WTC11 (cell line): ENCODE measurements at regions not wholly inside any gene's neighbourhood (a gene's known extent, or its start where the extent isn't known, plus 50 kb on each side); places are given as distances from the start of the nearest gene placed in this dataset.

ENCODE experiments used
- MXD4 ChIP-seq: fragments of 250-450 bp; sonication (Bioruptor Pico); IDR thresholded peaks from 2 replicates; pipeline ENCODE4 v1.8.0; 2021; ENCODE audit warnings: mild to moderate bottlenecking, moderate library complexity, borderline replicate concordance
- ZNF263 ChIP-seq: sonication (generic); formaldehyde crosslinking; IDR thresholded peaks from 2 replicates; pipeline ENCODE4 v1.8.1; 2022; ENCODE audit warnings: low read depth, mild to moderate bottlenecking, moderate library complexity, missing genetic modification reagents
- TF ChIP-seq, protein P1 (sequence below): fragments of 200-600 bp; IDR thresholded peaks from 2 replicates; pipeline ENCODE4 v1.8.0; 2022; ENCODE audit warnings: antibody characterized with exemption
- TF ChIP-seq, protein P2 (sequence below): sonication (generic); formaldehyde crosslinking; conservative IDR thresholded peaks from 2 replicates; pipeline ENCODE4 v1.8.1; 2022; ENCODE audit warnings: mild to moderate bottlenecking, missing genetic modification reagents
- TF ChIP-seq, protein P3 (sequence below): sonication (generic); formaldehyde crosslinking; IDR thresholded peaks from 2 replicates; pipeline ENCODE4 v1.8.0; 2022; ENCODE audit warnings: mild to moderate bottlenecking, missing genetic modification reagents

DNA sequence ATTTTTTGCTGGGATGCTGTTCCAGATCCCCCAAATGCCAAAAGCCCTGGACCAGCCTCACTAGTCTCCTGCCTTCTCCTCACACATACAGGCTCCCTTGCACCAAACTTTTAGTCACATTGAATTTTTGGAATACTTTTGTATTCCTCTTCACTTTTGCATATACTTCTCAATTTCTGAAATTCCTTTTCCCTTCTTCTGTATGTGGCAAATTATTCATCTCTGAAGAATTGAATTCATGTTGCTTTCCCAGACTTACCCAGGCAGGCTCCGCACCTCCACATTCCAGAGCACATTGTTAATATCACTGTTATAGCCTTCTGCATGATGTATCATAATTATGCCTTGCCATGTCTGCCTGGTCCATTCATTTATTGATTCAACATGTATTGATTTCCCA, 255.3 kb upstream of the POU3F2 start:
- TF ChIP-seq, protein P1, sequence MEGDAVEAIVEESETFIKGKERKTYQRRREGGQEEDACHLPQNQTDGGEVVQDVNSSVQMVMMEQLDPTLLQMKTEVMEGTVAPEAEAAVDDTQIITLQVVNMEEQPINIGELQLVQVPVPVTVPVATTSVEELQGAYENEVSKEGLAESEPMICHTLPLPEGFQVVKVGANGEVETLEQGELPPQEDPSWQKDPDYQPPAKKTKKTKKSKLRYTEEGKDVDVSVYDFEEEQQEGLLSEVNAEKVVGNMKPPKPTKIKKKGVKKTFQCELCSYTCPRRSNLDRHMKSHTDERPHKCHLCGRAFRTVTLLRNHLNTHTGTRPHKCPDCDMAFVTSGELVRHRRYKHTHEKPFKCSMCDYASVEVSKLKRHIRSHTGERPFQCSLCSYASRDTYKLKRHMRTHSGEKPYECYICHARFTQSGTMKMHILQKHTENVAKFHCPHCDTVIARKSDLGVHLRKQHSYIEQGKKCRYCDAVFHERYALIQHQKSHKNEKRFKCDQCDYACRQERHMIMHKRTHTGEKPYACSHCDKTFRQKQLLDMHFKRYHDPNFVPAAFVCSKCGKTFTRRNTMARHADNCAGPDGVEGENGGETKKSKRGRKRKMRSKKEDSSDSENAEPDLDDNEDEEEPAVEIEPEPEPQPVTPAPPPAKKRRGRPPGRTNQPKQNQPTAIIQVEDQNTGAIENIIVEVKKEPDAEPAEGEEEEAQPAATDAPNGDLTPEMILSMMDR, result no peak
- TF ChIP-seq ZNF263 (no peak), MXD4 (no peak)
- TF ChIP-seq, protein P2, sequence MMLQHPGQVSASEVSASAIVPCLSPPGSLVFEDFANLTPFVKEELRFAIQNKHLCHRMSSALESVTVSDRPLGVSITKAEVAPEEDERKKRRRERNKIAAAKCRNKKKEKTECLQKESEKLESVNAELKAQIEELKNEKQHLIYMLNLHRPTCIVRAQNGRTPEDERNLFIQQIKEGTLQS (CRISPR knock-in tag), result no peak
- TF ChIP-seq, protein P3, sequence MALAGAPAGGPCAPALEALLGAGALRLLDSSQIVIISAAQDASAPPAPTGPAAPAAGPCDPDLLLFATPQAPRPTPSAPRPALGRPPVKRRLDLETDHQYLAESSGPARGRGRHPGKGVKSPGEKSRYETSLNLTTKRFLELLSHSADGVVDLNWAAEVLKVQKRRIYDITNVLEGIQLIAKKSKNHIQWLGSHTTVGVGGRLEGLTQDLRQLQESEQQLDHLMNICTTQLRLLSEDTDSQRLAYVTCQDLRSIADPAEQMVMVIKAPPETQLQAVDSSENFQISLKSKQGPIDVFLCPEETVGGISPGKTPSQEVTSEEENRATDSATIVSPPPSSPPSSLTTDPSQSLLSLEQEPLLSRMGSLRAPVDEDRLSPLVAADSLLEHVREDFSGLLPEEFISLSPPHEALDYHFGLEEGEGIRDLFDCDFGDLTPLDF (CRISPR knock-in tag), result no peak
